ENCODE measurements at regions not wholly inside any gene's neighbourhood (a gene's known extent, or its start where the extent isn't known, plus 50 kb on each side); places are given as distances from the start of the nearest gene placed in this dataset.

GRCh38 chr10:107901076-107901475, 736.6 kb upstream of the SORCS1 start:
- no peak for TF ChIP-seq CTCF (conservative IDR thresholded peaks at IDR 0.05; ENCODE audit: low read depth, low read length)
- no peak for DNase-seq (ENCODE audit: low read depth)

DNA sequence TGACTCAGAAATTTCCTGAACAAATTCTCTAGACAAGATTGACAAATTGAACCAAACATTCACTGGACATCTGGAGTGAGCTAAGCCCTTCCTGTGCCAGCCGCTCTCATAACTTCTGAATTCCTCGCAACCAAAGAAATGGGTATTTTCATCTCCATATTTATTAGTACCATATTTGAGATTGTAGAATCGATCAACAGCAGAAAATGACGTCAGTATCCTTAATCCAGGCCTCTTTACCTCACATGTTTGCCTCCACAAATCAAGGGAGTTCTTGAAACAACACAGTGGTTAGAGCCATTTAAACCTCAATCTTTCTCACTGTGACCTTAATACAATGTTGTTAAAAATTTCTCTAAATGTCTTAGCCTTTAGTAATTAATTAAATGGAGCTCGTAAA, 735.6 kb upstream of the SORCS1 start:
- DNase-seq (ENCODE audit: low read depth) = no peak
- H3K4me3 ChIP-seq (ENCODE audit: low read depth, low read length) = no peak overlapping the region
- no peak for TF ChIP-seq CTCF (conservative IDR thresholded peaks at IDR 0.05; ENCODE audit: low read depth, low read length)

More at GRCh38 chr10:107901076-107901475, 736.6 kb upstream of the SORCS1 start:
- no peak overlapping the region for H3K4me3 ChIP-seq (ENCODE audit: low read depth, low read length)

DNA sequence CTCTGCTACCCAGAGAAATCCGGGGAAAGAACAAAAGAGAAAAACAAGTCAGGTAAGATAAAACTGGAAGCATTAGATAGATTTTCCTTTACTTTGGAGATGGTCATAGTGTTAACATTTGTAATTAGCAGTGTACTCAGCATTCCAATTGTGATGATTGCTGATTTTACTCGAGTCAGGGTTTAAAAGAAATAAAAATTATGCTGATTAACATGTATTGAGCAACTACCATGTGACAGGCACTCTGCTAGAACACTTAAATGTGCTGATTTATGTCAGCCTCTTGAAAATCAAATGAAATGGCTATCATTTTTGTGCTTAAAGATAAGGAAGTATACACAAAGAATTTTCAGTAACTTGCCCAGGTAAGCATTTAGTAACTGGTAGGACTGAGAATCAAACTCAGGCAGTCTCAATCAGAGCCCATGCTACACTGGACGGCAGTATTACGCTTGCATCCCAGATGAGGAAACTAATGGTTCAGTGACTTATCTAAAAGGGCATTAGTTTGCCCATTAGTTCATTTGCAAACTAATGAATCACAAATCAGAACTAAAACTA, 735.1 kb upstream of the SORCS1 start:
- no peak for DNase-seq (ENCODE audit: low read depth)
- H3K4me3 ChIP-seq (ENCODE audit: low read depth, low read length) = no peak overlapping the region
- TF ChIP-seq CTCF (conservative IDR thresholded peaks at IDR 0.05; ENCODE audit: low read depth, low read length) = no peak

GRCh38 chr10:107899075-107899474, 734.6 kb upstream of the SORCS1 start:
- no peak for TF ChIP-seq CTCF (conservative IDR thresholded peaks at IDR 0.05; ENCODE audit: low read depth, low read length)
- no peak overlapping the region for H3K4me3 ChIP-seq (ENCODE audit: low read depth, low read length)
- no peak for DNase-seq (ENCODE audit: low read depth)

GRCh38 chr10:107898392-107898791, 733.9 kb upstream of the SORCS1 start:
- no peak for DNase-seq (ENCODE audit: low read depth)
- no peak overlapping the region for H3K4me3 ChIP-seq (ENCODE audit: low read depth, low read length)
- no peak for TF ChIP-seq CTCF (conservative IDR thresholded peaks at IDR 0.05; ENCODE audit: low read depth, low read length)

GRCh38 chr10:107894516-107894915, 730.0 kb upstream of the SORCS1 start:
- TF ChIP-seq CTCF (conservative IDR thresholded peaks at IDR 0.05; ENCODE audit: low read depth, low read length) = no peak
- no peak overlapping the region for H3K4me3 ChIP-seq (ENCODE audit: low read depth, low read length)
- DNase-seq (ENCODE audit: low read depth) = no peak

GRCh38 chr10:107889105-107889504, 724.6 kb upstream of the SORCS1 start:
- DNase-seq (ENCODE audit: low read depth) = no peak
- H3K4me3 ChIP-seq (ENCODE audit: low read depth, low read length) = no peak overlapping the region
- no peak for TF ChIP-seq CTCF (conservative IDR thresholded peaks at IDR 0.05; ENCODE audit: low read depth, low read length)
